ENCODE measurements at regions not wholly inside any gene's neighbourhood (a gene's known extent, or its start where the extent isn't known, plus 50 kb on each side); places are given as distances from the start of the nearest gene placed in this dataset.

- H3K9me3 ChIP-seq (ENCODE audit: low read depth), result no peaks in the 10 kb centered on the region
- no peak overlapping the region for H3K4me3 ChIP-seq
- WGBS (ENCODE audit: low lambda C conversion rate, missing lambda C conversion rate), result 86% methylated on average over 9 of the region's 9 CpGs
- no peak for DNase-seq (ENCODE audit: low spot score)
- H4K20me1 ChIP-seq (ENCODE audit: insufficient read depth, poor library complexity, severe bottlenecking), result no peaks in the 10 kb centered on the region
- H3K9me2 ChIP-seq (replicated peaks; ENCODE audit: insufficient read depth), result no peaks in the 10 kb centered on the region
- no peak overlapping the region for H3K27ac ChIP-seq
- no peak overlapping the region for H2AFZ ChIP-seq
- no peak overlapping the region for H3K4me2 ChIP-seq
- no peaks in the 10 kb centered on the region for H3K27me3 ChIP-seq
- H3K36me3 ChIP-seq (replicated peaks; ENCODE audit: insufficient read depth, low read depth), result no peaks in the 10 kb centered on the region
- TF ChIP-seq CTCF (IDR thresholded peaks at IDR 0.05; ENCODE audit: poor library complexity) (no peak), EZH2phosphoT487 (IDR thresholded peaks at IDR 0.05; ENCODE audit: low read depth, severe bottlenecking, unreplicated experiment) (no peak), EZH2 (IDR thresholded peaks at IDR 0.05; ENCODE audit: borderline replicate concordance) (no peak)
- H3K79me2 ChIP-seq, result no peaks in the 10 kb centered on the region
- no peaks in the 10 kb centered on the region for H3K4me1 ChIP-seq (ENCODE audit: insufficient read depth)
Observed at GRCh38 chr4:97038146-97038516, 1105.1 kb downstream of the STPG2 start.

GRCh38 chr4:97072666-97073065 is 1070.6 kb downstream of the STPG2 start:
- Histone ChIP-seq H3K9me2 (replicated peaks; ENCODE audit: insufficient read depth) (no peaks in the 10 kb centered on the region), H3K4me3 (no peak overlapping the region), H3K79me2 (no peaks in the 10 kb centered on the region), H3K27ac (no peak overlapping the region), H4K20me1 (ENCODE audit: insufficient read depth, poor library complexity, severe bottlenecking) (no peaks in the 10 kb centered on the region), H2AFZ (no peak overlapping the region), H3K27me3 (no peaks in the 10 kb centered on the region), H3K4me1 (ENCODE audit: insufficient read depth) (no peaks in the 10 kb centered on the region), H3K9me3 (ENCODE audit: low read depth) (no peaks in the 10 kb centered on the region), H3K36me3 (replicated peaks; ENCODE audit: insufficient read depth, low read depth) (no peaks in the 10 kb centered on the region), H3K4me2 (no peak overlapping the region)
- TF ChIP-seq CTCF (IDR thresholded peaks at IDR 0.05; ENCODE audit: poor library complexity) (no peak), EZH2 (IDR thresholded peaks at IDR 0.05; ENCODE audit: borderline replicate concordance) (no peak), EZH2phosphoT487 (IDR thresholded peaks at IDR 0.05; ENCODE audit: low read depth, severe bottlenecking, unreplicated experiment) (no peak)
- DNase-seq (ENCODE audit: low spot score), result no peak
- WGBS (ENCODE audit: low lambda C conversion rate, missing lambda C conversion rate), result 71% methylated on average over 3 of the region's 3 CpGs

- WGBS (ENCODE audit: low lambda C conversion rate, missing lambda C conversion rate), result 70% methylated on average over 3 of the region's 3 CpGs
Observed at GRCh38 chr4:97073194-97073593, 1070.1 kb downstream of the STPG2 start.

More at GRCh38 chr4:97073194-97073593, 1070.1 kb downstream of the STPG2 start:
- no peak overlapping the region for H3K4me3 ChIP-seq
- H3K79me2 ChIP-seq, result no peaks in the 10 kb centered on the region
- no peaks in the 10 kb centered on the region for H4K20me1 ChIP-seq (ENCODE audit: insufficient read depth, poor library complexity, severe bottlenecking)
- no peaks in the 10 kb centered on the region for H3K36me3 ChIP-seq (replicated peaks; ENCODE audit: insufficient read depth, low read depth)
- H2AFZ ChIP-seq, result no peak overlapping the region
- no peak for TF ChIP-seq CTCF (IDR thresholded peaks at IDR 0.05; ENCODE audit: poor library complexity)
- TF ChIP-seq EZH2phosphoT487 (IDR thresholded peaks at IDR 0.05; ENCODE audit: low read depth, severe bottlenecking, unreplicated experiment), result no peak
- no peak for TF ChIP-seq EZH2 (IDR thresholded peaks at IDR 0.05; ENCODE audit: borderline replicate concordance)
- no peaks in the 10 kb centered on the region for H3K9me3 ChIP-seq (ENCODE audit: low read depth)
- no peaks in the 10 kb centered on the region for H3K27me3 ChIP-seq
- H3K4me1 ChIP-seq (ENCODE audit: insufficient read depth), result no peaks in the 10 kb centered on the region
- H3K27ac ChIP-seq, result no peak overlapping the region
- no peak for DNase-seq (ENCODE audit: low spot score)
- H3K4me2 ChIP-seq, result no peak overlapping the region
- no peaks in the 10 kb centered on the region for H3K9me2 ChIP-seq (replicated peaks; ENCODE audit: insufficient read depth)
